ENCODE measurements at regions not wholly inside any gene's neighbourhood (a gene's known extent, or its start where the extent isn't known, plus 50 kb on each side); places are given as distances from the start of the nearest gene placed in this dataset.

DNA sequence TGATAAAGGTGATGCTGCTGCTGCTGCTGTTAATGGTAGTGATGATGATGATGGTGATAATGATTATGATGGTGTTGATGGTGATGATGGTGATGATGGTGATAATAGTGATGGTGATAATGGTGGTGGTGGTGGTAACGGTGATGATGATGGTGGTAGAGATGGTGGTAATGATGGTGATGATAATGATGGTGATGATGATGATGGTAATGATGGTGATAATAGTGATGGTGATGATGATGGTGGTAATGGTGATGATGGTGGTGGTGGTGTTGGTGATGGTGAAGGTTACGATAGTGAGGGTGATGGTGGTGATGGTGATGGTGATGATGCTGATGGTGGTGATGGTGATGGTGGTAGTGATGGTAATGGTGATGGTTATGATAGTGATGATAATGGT, 132.3 kb downstream of the TFAP2C start:
- H3K9me3 ChIP-seq = no peaks in the 10 kb centered on the region
- H3K36me3 ChIP-seq = no peaks in the 10 kb centered on the region
- no peak overlapping the region for H3K27ac ChIP-seq
- TF ChIP-seq, protein P1, sequence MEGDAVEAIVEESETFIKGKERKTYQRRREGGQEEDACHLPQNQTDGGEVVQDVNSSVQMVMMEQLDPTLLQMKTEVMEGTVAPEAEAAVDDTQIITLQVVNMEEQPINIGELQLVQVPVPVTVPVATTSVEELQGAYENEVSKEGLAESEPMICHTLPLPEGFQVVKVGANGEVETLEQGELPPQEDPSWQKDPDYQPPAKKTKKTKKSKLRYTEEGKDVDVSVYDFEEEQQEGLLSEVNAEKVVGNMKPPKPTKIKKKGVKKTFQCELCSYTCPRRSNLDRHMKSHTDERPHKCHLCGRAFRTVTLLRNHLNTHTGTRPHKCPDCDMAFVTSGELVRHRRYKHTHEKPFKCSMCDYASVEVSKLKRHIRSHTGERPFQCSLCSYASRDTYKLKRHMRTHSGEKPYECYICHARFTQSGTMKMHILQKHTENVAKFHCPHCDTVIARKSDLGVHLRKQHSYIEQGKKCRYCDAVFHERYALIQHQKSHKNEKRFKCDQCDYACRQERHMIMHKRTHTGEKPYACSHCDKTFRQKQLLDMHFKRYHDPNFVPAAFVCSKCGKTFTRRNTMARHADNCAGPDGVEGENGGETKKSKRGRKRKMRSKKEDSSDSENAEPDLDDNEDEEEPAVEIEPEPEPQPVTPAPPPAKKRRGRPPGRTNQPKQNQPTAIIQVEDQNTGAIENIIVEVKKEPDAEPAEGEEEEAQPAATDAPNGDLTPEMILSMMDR (IDR thresholded peaks at IDR 0.05) = no peak
- TF ChIP-seq POLR2A (IDR thresholded peaks at IDR 0.05) = no peak
- TF ChIP-seq POLR2AphosphoS5 (IDR thresholded peaks at IDR 0.05) = no peak
- no peaks in the 10 kb centered on the region for H3K27me3 ChIP-seq
- no peak overlapping the region for H3K4me3 ChIP-seq
- intact Hi-C loops (cut with DNase I; ENCODE audit: low total_unique reads) = no loop called here
- no peak for DNase-seq (ENCODE audit: low spot score in 2 of 2)
- H3K4me1 ChIP-seq = no peaks in the 10 kb centered on the region

DNA sequence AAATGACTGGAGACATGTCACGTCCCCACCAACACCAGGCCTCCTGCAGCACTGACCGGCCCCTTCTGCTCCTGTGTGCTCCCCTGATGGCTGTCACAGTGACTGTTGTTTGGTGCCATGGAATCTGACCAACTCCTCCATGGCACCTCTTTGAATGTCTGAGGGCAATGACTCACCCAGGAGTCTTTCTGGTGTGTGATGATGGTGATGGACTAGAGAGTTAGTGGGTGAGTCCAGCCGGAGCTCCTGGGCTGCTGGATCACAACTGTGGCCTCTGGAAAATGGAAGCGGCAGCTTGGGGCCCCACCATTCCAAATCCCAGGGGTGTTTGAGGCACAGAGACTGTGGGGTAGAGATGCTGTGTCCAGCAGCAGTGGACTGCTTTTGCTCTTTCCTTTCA, 133.3 kb downstream of the TFAP2C start:
- no peak for DNase-seq (ENCODE audit: low spot score in 2 of 2)
- intact Hi-C loops (cut with DNase I; ENCODE audit: low total_unique reads) = no loop called here
- Histone ChIP-seq H3K9me3 (no peaks in the 10 kb centered on the region), H3K4me3 (no peak overlapping the region), H3K27ac (no peak overlapping the region), H3K27me3 (no peaks in the 10 kb centered on the region), H3K36me3 (no peaks in the 10 kb centered on the region), H3K4me1 (no peaks in the 10 kb centered on the region)
- no peak for TF ChIP-seq POLR2AphosphoS5 (IDR thresholded peaks at IDR 0.05)
- TF ChIP-seq, protein P1 (IDR thresholded peaks at IDR 0.05) = no peak
- no peak for TF ChIP-seq POLR2A (IDR thresholded peaks at IDR 0.05)

DNA sequence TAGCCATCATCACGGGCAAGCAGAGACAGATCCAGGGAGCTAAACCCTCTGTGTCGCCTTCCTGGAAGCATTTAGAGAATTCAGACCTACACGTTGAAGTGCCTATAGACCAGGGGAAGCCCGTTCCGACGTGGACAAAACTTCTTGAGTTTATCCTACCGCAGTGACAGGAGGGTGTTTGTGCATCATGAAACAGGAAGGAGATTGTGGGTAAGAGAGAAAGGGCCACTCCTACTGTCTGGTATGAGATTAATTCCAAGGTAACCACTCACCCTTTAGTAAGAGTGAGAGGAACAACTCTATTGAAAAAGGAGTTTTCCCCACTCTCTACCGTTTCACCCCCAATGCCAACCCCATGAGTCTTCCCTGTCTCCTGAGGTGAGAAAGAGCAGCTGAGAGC, 133.7 kb downstream of the TFAP2C start:
- intact Hi-C loops (cut with DNase I; ENCODE audit: low total_unique reads) = no loop called here
- no peak for TF ChIP-seq POLR2AphosphoS5 (IDR thresholded peaks at IDR 0.05)
- no peak for TF ChIP-seq POLR2A (IDR thresholded peaks at IDR 0.05)
- TF ChIP-seq, protein P1 (IDR thresholded peaks at IDR 0.05) = no peak
- no peaks in the 10 kb centered on the region for H3K36me3 ChIP-seq
- no peaks in the 10 kb centered on the region for H3K9me3 ChIP-seq
- H3K4me3 ChIP-seq = no peak overlapping the region
- DNase-seq (ENCODE audit: low spot score in 2 of 2) = no peak
- H3K27me3 ChIP-seq = no peaks in the 10 kb centered on the region
- H3K4me1 ChIP-seq = no peaks in the 10 kb centered on the region
- no peak overlapping the region for H3K27ac ChIP-seq

DNA sequence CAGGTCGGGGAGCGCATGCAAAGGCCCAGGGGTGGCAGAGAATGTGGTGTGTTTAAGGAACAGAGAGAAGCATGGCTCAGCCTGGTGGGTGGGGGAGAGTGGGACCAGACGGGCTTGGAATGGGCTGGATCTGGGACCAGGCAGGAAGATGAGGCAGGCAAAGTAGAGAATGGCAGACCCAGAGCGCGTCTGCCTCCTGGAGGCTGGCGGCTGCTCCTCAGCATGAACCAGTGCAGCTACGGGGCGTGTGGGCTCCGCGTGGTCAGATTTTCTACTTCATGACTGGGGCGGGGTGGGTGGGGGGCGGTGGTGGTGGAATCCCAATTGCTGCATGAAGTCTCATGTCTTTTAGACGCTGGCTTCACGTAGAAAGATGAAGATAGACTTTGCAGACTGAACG, 135.6 kb downstream of the TFAP2C start:
- no peaks in the 10 kb centered on the region for H3K27me3 ChIP-seq
- intact Hi-C loops (cut with DNase I; ENCODE audit: low total_unique reads) = no loop called here
- H3K4me1 ChIP-seq = no peaks in the 10 kb centered on the region
- TF ChIP-seq, protein P1 (IDR thresholded peaks at IDR 0.05) = no peak
- TF ChIP-seq POLR2AphosphoS5 (IDR thresholded peaks at IDR 0.05) = no peak
- no peak for TF ChIP-seq POLR2A (IDR thresholded peaks at IDR 0.05)
- H3K4me3 ChIP-seq = no peak overlapping the region
- peak overlapping the region; percentile 71 to 83 for H3K27ac ChIP-seq
- DNase-seq (ENCODE audit: low spot score in 2 of 2) = no peak
- no peaks in the 10 kb centered on the region for H3K36me3 ChIP-seq
- no peaks in the 10 kb centered on the region for H3K9me3 ChIP-seq

DNA sequence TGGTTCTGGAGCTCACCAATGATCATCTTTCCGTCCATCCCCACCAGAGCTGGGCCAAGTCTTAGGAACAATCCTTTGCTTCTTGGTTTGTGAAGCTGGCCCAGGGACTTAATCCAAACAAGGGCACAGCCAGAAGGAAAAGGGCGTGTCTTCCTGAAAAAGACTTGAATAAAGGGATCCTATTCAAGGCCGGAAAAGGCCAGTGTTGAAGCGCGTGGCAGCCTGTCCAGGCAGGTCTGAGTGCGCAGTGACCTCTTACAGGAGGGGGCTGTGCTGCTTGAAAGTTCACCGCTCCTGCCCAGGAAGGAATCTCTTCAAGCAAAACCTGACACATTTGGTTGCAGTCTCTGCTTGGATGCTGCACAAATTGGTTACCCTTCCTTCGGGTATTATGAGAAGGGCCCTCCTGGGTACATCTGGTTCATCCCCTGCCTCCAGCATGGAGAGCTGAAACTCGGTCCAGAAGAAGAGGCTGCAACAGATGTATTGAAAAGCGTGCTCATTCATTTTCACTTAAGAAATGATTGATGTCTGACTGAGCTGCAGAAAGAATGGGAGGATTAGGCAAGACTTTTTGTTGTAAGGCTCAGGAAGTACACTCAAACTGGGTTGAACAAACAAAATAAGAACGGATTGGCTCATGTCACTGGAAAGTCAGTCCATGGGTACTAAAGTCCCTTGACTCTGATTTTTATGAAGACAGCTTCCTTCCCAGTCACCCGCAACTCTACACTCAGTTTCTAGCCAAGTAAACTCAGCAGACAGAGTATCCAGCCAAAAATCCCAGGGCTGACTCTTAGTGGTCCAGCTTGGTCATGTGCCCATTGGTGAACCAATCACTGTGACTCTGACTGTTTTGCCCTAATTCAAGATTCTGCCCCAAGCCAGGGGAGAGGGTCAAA, 136.3 kb downstream of the TFAP2C start:
- peak in 1 of 2 donors; percentile 83 for DNase-seq (ENCODE audit: low spot score in 2 of 2)
- H3K27ac ChIP-seq = peak overlapping the region; percentile 71 to 83
- H3K36me3 ChIP-seq = no peaks in the 10 kb centered on the region
- H3K4me3 ChIP-seq = no peak overlapping the region
- intact Hi-C loops (cut with DNase I; ENCODE audit: low total_unique reads) = no loop called here
- H3K4me1 ChIP-seq = no peaks in the 10 kb centered on the region
- no peaks in the 10 kb centered on the region for H3K27me3 ChIP-seq
- no peaks in the 10 kb centered on the region for H3K9me3 ChIP-seq
- TF ChIP-seq, protein P1 (IDR thresholded peaks at IDR 0.05) = no peak
- TF ChIP-seq POLR2AphosphoS5 (IDR thresholded peaks at IDR 0.05) = no peak
